MCF 10A (cell line): ENCODE measurements at regions not wholly inside any gene's neighbourhood (a gene's known extent, or its start where the extent isn't known, plus 50 kb on each side); places are given as distances from the start of the nearest gene placed in this dataset.

Experiments used
- BruUV-seq: library from RNA; stranded (reverse); fragments of 400-500 nt; replicated peaks from 2 replicates; lab custom pipeline; 2021; lab: Mats Ljungman, UMichigan
- CTCF ChIA-PET: fragments of 300-600 bp; sonication (Branson Sonifier 250); formaldehyde crosslinking; extraction: SDS; loops from one replicate; lab custom pipeline; 2021; ENCODE audit warnings: antibody characterized with exemption, inconsistent platforms; lab: Yijun Ruan, JAX
- POLR2A ChIA-PET: fragments of 300-600, 350-650 bp; sonication (Branson Sonifier 250); formaldehyde crosslinking; extraction: SDS; loops from one replicate; lab custom pipeline; 2020; ENCODE audit warnings: antibody characterized with exemption, inconsistent platforms; lab: Yijun Ruan, JAX
- DNase-seq: peaks from one replicate; pipeline ENCODE4 v3.0.0-alpha.2; 2018; ENCODE audit not compliant: unreplicated experiment
- H3K27ac Mint-ChIP-seq: one replicate; pipeline ENCODE4 v1.8.0; 2022; ENCODE audit warnings: mild to moderate bottlenecking, low read depth, mixed read lengths; ENCODE audit not compliant: unreplicated experiment
- H3K27me3 Mint-ChIP-seq: one replicate; pipeline ENCODE4 v1.8.0; 2022; ENCODE audit warnings: mixed read lengths; ENCODE audit not compliant: insufficient read depth, unreplicated experiment
- H3K36me3 Mint-ChIP-seq: one replicate; pipeline ENCODE4 v1.8.0; 2022; ENCODE audit warnings: mild to moderate bottlenecking, moderate library complexity, mixed read lengths; ENCODE audit not compliant: insufficient read depth, unreplicated experiment
- H3K4me1 Mint-ChIP-seq: one replicate; pipeline ENCODE4 v1.8.0; 2022; ENCODE audit warnings: mixed read lengths; ENCODE audit not compliant: insufficient read depth, unreplicated experiment
- H3K4me3 Mint-ChIP-seq: one replicate; pipeline ENCODE4 v1.8.0; 2022; ENCODE audit warnings: mild to moderate bottlenecking, moderate library complexity, mixed read lengths; ENCODE audit not compliant: unreplicated experiment
- H3K9me3 Mint-ChIP-seq: one replicate; pipeline ENCODE4 v1.8.0; 2022; ENCODE audit warnings: mixed read lengths; ENCODE audit not compliant: unreplicated experiment
- CTCF ChIP-seq: fragments of 200-600 bp; IDR thresholded peaks from one replicate; pipeline ENCODE4 v1.8.0; 2022; ENCODE audit warnings: antibody characterized with exemption, mild to moderate bottlenecking; ENCODE audit not compliant: unreplicated experiment
- intact Hi-C: fragments of 100-400 bp; cut with micrococcal nuclease; formaldehyde crosslinking; loops from 2 replicates; pipeline ENCODE4 v1.14.1; 2022

GRCh38 chr4:19248023-19248422 is 1003.7 kb upstream of the SLIT2 start:
- DNase-seq = no peak
- ChIA-PET POLR2A (no interaction called here), CTCF (interaction anchor here (0.6 to 1.0 kb wide), 2 partner anchors 1000 to 1087 kb away, joined by 3 to 5 read pairs; no protein-coding TSS in a partner anchor)
- Mint-ChIP-seq H3K9me3 (no peaks in the 10 kb centered on the region), H3K27me3 (no peaks in the 10 kb centered on the region), H3K4me1 (no peaks in the 10 kb centered on the region), H3K36me3 (no peaks in the 10 kb centered on the region), H3K4me3 (no peak overlapping the region), H3K27ac (no peak overlapping the region)
- intact Hi-C loops = no loop called here
- no TSS peak for BruUV-seq
- TF ChIP-seq CTCF = no peak

GRCh38 chr4:19241895-19242294 is 1009.8 kb upstream of the SLIT2 start:
- H3K36me3 Mint-ChIP-seq = no peaks in the 10 kb centered on the region
- H3K27me3 Mint-ChIP-seq = no peaks in the 10 kb centered on the region
- no peak for DNase-seq
- TF ChIP-seq CTCF = no peak
- ChIA-PET CTCF (interaction anchor here (0.6 kb wide), 1 partner anchor 1010 kb away, joined by 6 read pairs; the partner anchor contains the start of gene SLIT2), POLR2A (no interaction called here)
- no TSS peak for BruUV-seq
- no peaks in the 10 kb centered on the region for H3K4me1 Mint-ChIP-seq
- no peaks in the 10 kb centered on the region for H3K9me3 Mint-ChIP-seq
- no peak overlapping the region for H3K27ac Mint-ChIP-seq
- intact Hi-C loops = no loop called here
- H3K4me3 Mint-ChIP-seq = no peak overlapping the region

GRCh38 chr4:19239565-19239964 is 1012.1 kb upstream of the SLIT2 start:
- no peak for TF ChIP-seq CTCF
- H3K4me1 Mint-ChIP-seq = no peaks in the 10 kb centered on the region
- H3K4me3 Mint-ChIP-seq = no peak overlapping the region
- H3K9me3 Mint-ChIP-seq = no peaks in the 10 kb centered on the region
- POLR2A ChIA-PET = no interaction called here
- CTCF ChIA-PET = no interaction called here
- no TSS peak for BruUV-seq
- H3K27me3 Mint-ChIP-seq = no peaks in the 10 kb centered on the region
- peak; percentile 13 for DNase-seq
- no peaks in the 10 kb centered on the region for H3K36me3 Mint-ChIP-seq
- H3K27ac Mint-ChIP-seq = no peak overlapping the region
- intact Hi-C loops = no loop called here

- intact Hi-C loops = no loop called here
- ChIA-PET CTCF (interaction anchor here (0.5 to 2.6 kb wide), 3 partner anchors 23 to 1012 kb away, joined by 3 to 7 read pairs (median 4); no protein-coding TSS in a partner anchor), POLR2A (no interaction called here)
Measured at GRCh38 chr4:19236473-19236872, 1015.2 kb upstream of the SLIT2 start.

More at GRCh38 chr4:19236473-19236872, 1015.2 kb upstream of the SLIT2 start:
- DNase-seq = no peak
- TF ChIP-seq CTCF = no peak
- Mint-ChIP-seq H3K27ac (no peak overlapping the region), H3K27me3 (no peaks in the 10 kb centered on the region), H3K4me1 (no peaks in the 10 kb centered on the region), H3K36me3 (no peaks in the 10 kb centered on the region), H3K9me3 (no peaks in the 10 kb centered on the region), H3K4me3 (no peak overlapping the region)
- BruUV-seq = no TSS peak
